ENCODE measurements at regions not wholly inside any gene's neighbourhood (a gene's known extent, or its start where the extent isn't known, plus 50 kb on each side); places are given as distances from the start of the nearest gene placed in this dataset.

- dilution Hi-C loops (cut with MboI; ENCODE audit: extremely low pct_ligation_motif_present, low sequenced_read_pairs) = no loop called here
- ChIA-PET POLR2A (no interaction called here), CTCF (interaction anchor here (0.6 kb wide), 1 partner anchor 633 kb away, joined by 3 read pairs; no protein-coding TSS in a partner anchor)
- H3K9ac ChIP-seq (replicated peaks; ENCODE audit: extremely low read depth, insufficient read depth, low read length) = no peak overlapping the region
- DNase-seq (ENCODE audit: low read depth, low spot score) (no peak), FAIRE-seq (peak; percentile 33)
- no peak overlapping the region for H3K4me2 ChIP-seq (ENCODE audit: insufficient read depth, low read length)
- H3K79me2 ChIP-seq (ENCODE audit: control insufficient read depth, insufficient read depth, low read length) = no peaks in the 10 kb centered on the region
- H3K9me3 ChIP-seq (replicated peaks; ENCODE audit: control insufficient read depth, insufficient read depth, low read length) = no peaks in the 10 kb centered on the region
- no peaks in the 10 kb centered on the region for H4K20me1 ChIP-seq (replicated peaks; ENCODE audit: control insufficient read depth, extremely low read depth, insufficient read depth, low read length)
- intact Hi-C loops (cut with micrococcal nuclease) = loop anchor here (5.0 kb wide), 1 partner anchor 287 kb away; the partner anchor contains the start of gene TRIB2
- H3K27me3 ChIP-seq (ENCODE audit: control insufficient read depth in 2 of 2, insufficient read depth in 2 of 2, low read length in 2 of 2) = no peaks in the 10 kb centered on the region
- no peaks in the 10 kb centered on the region for H3K9me1 ChIP-seq (replicated peaks; ENCODE audit: control insufficient read depth, extremely low read depth, insufficient read depth, low read length)
- H3K4me1 ChIP-seq (ENCODE audit: control insufficient read depth, extremely low read depth, insufficient read depth, low read length) = no peaks in the 10 kb centered on the region
- no peak overlapping the region for H2AFZ ChIP-seq (ENCODE audit: low read depth, low read length)
- no peak overlapping the region for H3K27ac ChIP-seq (ENCODE audit: insufficient read depth, low read depth, low read length)
- H3K36me3 ChIP-seq (ENCODE audit: control insufficient read depth in 2 of 2, extremely low read depth in 1 of 2, insufficient read depth in 2 of 2, low read length in 2 of 2) = no peaks in the 10 kb centered on the region
- TF ChIP-seq EZH2 (IDR thresholded peaks at IDR 0.05; ENCODE audit: borderline replicate concordance, low read depth, low read length, severe bottlenecking) (no peak), FOS (IDR thresholded peaks at IDR 0.05; ENCODE audit: borderline replicate concordance, insufficient read depth, low read length) (no peak), GATA2 (IDR thresholded peaks at IDR 0.05; ENCODE audit: insufficient read depth, insufficient read length, low read depth, low read length) (no peak), JUN (IDR thresholded peaks at IDR 0.05; ENCODE audit: borderline replicate concordance, insufficient read depth, insufficient read length, low read depth) (no peak), CTCF (IDR thresholded peaks at IDR 0.05; ENCODE audit: extremely low read depth in 1 of 2, insufficient read depth in 1 of 2, low read depth in 1 of 2, low read length in 2 of 2) (no peak), POLR2A (IDR thresholded peaks at IDR 0.05; ENCODE audit: low read depth, low read length) (no peak), POLR2AphosphoS5 (IDR thresholded peaks at IDR 0.05; ENCODE audit: insufficient read depth, low read depth, low read length) (no peak), MYC (IDR thresholded peaks at IDR 0.05; ENCODE audit: low read depth, low read length) (no peak)
- TF ChIP-seq, protein P1, sequence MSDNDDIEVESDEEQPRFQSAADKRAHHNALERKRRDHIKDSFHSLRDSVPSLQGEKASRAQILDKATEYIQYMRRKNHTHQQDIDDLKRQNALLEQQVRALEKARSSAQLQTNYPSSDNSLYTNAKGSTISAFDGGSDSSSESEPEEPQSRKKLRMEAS (IDR thresholded peaks at IDR 0.05; ENCODE audit: insufficient read depth, insufficient read length) = no peak
- H3K4me3 ChIP-seq (replicated peaks in 1 of 3; ENCODE audit: insufficient read depth in 1 of 3, low read depth in 1 of 3, low read length in 3 of 3) = no peak overlapping the region
- no TSS peak for BruUV-seq (replicated peaks)
Observed at GRCh38 chr2:12430407-12431133, 286.2 kb upstream of the TRIB2 start.

All from endothelial cell of umbilical vein (primary cell).